ENCODE measurements at regions not wholly inside any gene's neighbourhood (a gene's known extent, or its start where the extent isn't known, plus 50 kb on each side); places are given as distances from the start of the nearest gene placed in this dataset.

DNA sequence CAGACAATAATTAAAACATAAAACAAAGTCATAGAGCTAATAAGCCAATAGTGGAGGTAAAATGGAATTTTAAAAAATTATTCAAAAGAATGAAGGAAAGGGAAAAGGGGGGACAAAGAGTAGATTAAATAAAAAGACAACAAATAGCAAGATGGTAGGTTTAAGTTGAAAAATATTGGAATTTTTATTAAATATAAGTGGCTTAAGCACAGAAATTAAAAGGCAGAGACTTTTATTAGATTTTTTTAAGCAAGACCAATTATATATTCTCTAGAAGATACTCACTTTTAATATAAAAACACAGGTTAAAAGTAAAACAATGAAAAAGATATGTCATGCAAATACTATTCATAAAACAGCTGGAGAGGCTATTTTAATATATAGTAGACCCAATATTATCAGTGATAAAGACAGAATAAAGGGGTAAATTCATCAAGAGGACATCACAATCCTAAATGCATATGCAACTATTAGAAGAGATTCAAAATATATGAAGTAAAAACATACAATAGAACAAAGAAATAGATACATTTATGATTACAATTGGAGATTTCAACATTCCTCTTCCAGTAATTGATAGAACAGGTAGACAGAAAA is 98.7 kb downstream of the CYP26B1 start:
- TF ChIP-seq, protein P1, sequence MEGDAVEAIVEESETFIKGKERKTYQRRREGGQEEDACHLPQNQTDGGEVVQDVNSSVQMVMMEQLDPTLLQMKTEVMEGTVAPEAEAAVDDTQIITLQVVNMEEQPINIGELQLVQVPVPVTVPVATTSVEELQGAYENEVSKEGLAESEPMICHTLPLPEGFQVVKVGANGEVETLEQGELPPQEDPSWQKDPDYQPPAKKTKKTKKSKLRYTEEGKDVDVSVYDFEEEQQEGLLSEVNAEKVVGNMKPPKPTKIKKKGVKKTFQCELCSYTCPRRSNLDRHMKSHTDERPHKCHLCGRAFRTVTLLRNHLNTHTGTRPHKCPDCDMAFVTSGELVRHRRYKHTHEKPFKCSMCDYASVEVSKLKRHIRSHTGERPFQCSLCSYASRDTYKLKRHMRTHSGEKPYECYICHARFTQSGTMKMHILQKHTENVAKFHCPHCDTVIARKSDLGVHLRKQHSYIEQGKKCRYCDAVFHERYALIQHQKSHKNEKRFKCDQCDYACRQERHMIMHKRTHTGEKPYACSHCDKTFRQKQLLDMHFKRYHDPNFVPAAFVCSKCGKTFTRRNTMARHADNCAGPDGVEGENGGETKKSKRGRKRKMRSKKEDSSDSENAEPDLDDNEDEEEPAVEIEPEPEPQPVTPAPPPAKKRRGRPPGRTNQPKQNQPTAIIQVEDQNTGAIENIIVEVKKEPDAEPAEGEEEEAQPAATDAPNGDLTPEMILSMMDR (IDR thresholded peaks at IDR 0.05), result no peak
- no peak for TF ChIP-seq POLR2A (IDR thresholded peaks at IDR 0.05)

Measured in heart left ventricle (tissue), 13 donors.